ENCODE measurements at regions not wholly inside any gene's neighbourhood (a gene's known extent, or its start where the extent isn't known, plus 50 kb on each side); places are given as distances from the start of the nearest gene placed in this dataset.

GRCh38 chr16:82252582-82252981, 82.6 kb upstream of the MPHOSPH6 start:
- in situ Hi-C loops (cut with MboI; ENCODE audit: low sequenced_read_pairs) = no loop called here

- in situ Hi-C loops (cut with MboI; ENCODE audit: low sequenced_read_pairs) = no loop called here
Observed at GRCh38 chr16:82248677-82249076, 78.7 kb upstream of the MPHOSPH6 start.

GRCh38 chr16:82248012-82248656, 78.1 kb upstream of the MPHOSPH6 start:
- in situ Hi-C loops (cut with MboI; ENCODE audit: low sequenced_read_pairs) = no loop called here

GRCh38 chr16:82242201-82242600, 72.2 kb upstream of the MPHOSPH6 start:
- in situ Hi-C loops (cut with MboI; ENCODE audit: low sequenced_read_pairs) = no loop called here

- in situ Hi-C loops (cut with MboI; ENCODE audit: low sequenced_read_pairs) = no loop called here
Observed at GRCh38 chr16:82241469-82242052, 71.5 kb upstream of the MPHOSPH6 start.

- in situ Hi-C loops (cut with MboI; ENCODE audit: low sequenced_read_pairs) = no loop called here
Observed at GRCh38 chr16:82240111-82240510, 70.1 kb upstream of the MPHOSPH6 start.

- in situ Hi-C loops (cut with MboI; ENCODE audit: low sequenced_read_pairs) = no loop called here
Observed at GRCh38 chr16:82236875-82237274, 66.9 kb upstream of the MPHOSPH6 start.

GRCh38 chr16:82236415-82236814, 66.4 kb upstream of the MPHOSPH6 start:
- in situ Hi-C loops (cut with MboI; ENCODE audit: low sequenced_read_pairs) = no loop called here

- in situ Hi-C loops (cut with MboI; ENCODE audit: low sequenced_read_pairs) = no loop called here
Observed at GRCh38 chr16:82232806-82233205, 62.8 kb upstream of the MPHOSPH6 start.

GRCh38 chr16:82231008-82231787, 61.2 kb upstream of the MPHOSPH6 start:
- in situ Hi-C loops (cut with MboI; ENCODE audit: low sequenced_read_pairs) = no loop called here

GRCh38 chr16:82229800-82230619, 60.0 kb upstream of the MPHOSPH6 start:
- in situ Hi-C loops (cut with MboI; ENCODE audit: low sequenced_read_pairs) = loop anchor here (10.0 kb wide), 1 partner anchor 195 kb away; the partner anchor contains the start of gene HSD17B2

- in situ Hi-C loops (cut with MboI; ENCODE audit: low sequenced_read_pairs) = loop anchor here (10.0 kb wide), 1 partner anchor 192 kb away; the partner anchor contains the start of gene HSD17B2
Observed at GRCh38 chr16:82226327-82226726, 56.3 kb upstream of the MPHOSPH6 start.

- in situ Hi-C loops (cut with MboI; ENCODE audit: low sequenced_read_pairs) = loop anchor here (10.0 kb wide), 1 partner anchor 190 kb away; the partner anchor contains the start of gene HSD17B2
Observed at GRCh38 chr16:82224821-82225220, 54.8 kb upstream of the MPHOSPH6 start.

- in situ Hi-C loops (cut with MboI; ENCODE audit: low sequenced_read_pairs) = loop anchor here (10.0 kb wide), 1 partner anchor 186 kb away; the partner anchor contains the start of gene HSD17B2
Observed at GRCh38 chr16:82220541-82220940, 50.5 kb upstream of the MPHOSPH6 start.
